ENCODE measurements at regions not wholly inside any gene's neighbourhood (a gene's known extent, or its start where the extent isn't known, plus 50 kb on each side); places are given as distances from the start of the nearest gene placed in this dataset.

- Histone ChIP-seq H2BK5ac (ENCODE audit: low read depth, low read length, poor library complexity) (no peak overlapping the region), H4K12ac (ENCODE audit: low read depth, low read length) (no peak overlapping the region), H2BK120ac (ENCODE audit: insufficient read depth, low read length, poor library complexity) (no peak overlapping the region), H3K27me3 (ENCODE audit: insufficient read depth, low read length) (no peaks in the 10 kb centered on the region), H3K23ac (ENCODE audit: low read length) (peak overlapping the region; percentile 58), H3K27ac (ENCODE audit: low read depth, low read length) (no peak overlapping the region), H3K4ac (ENCODE audit: low read depth, low read length) (no peak overlapping the region), H3K18ac (ENCODE audit: low read length) (no peak overlapping the region), H4K91ac (ENCODE audit: low read depth, low read length) (no peak overlapping the region), H2AK5ac (ENCODE audit: low read length) (no peak overlapping the region), H3K9ac (ENCODE audit: low read length) (no peak overlapping the region), H3K79me1 (ENCODE audit: low read length) (no peaks in the 10 kb centered on the region), H3K9me3 (ENCODE audit: insufficient read depth, low read depth, low read length) (no peaks in the 10 kb centered on the region), H2BK12ac (ENCODE audit: low read length) (no peak overlapping the region), H4K8ac (ENCODE audit: low read depth, low read length) (no peak overlapping the region), H2AFZ (ENCODE audit: insufficient read depth, low read length, poor library complexity) (no peak overlapping the region), H3K79me2 (ENCODE audit: control insufficient read depth, insufficient read depth, low read length, poor library complexity) (no peaks in the 10 kb centered on the region), H3K4me2 (ENCODE audit: low read length) (no peak overlapping the region), H3K36me3 (ENCODE audit: control insufficient read depth in 1 of 2, insufficient read depth in 2 of 2, low read length in 2 of 2) (no peaks in the 10 kb centered on the region), H3K4me3 (ENCODE audit: low read depth, low read length) (no peak overlapping the region), H3K4me1 (ENCODE audit: control insufficient read depth in 1 of 2, insufficient read depth in 2 of 2, low read length in 2 of 2) (no peaks in the 10 kb centered on the region), H3K14ac (ENCODE audit: low read length) (no peak overlapping the region)
- no CpG with 5 or more reads among the region's 4 CpGs for WGBS (ENCODE audit: extremely low coverage, insufficient coverage, insufficient read length)
- DNase-seq, result no peak
Observed at GRCh38 chr3:22469995-22470394, 719.0 kb upstream of the ZNF385D start.

GRCh38 chr3:22471557-22471956 is 720.5 kb upstream of the ZNF385D start:
- H3K36me3 ChIP-seq (ENCODE audit: control insufficient read depth in 1 of 2, insufficient read depth in 2 of 2, low read length in 2 of 2), result no peaks in the 10 kb centered on the region
- H4K8ac ChIP-seq (ENCODE audit: low read depth, low read length), result no peak overlapping the region
- H4K91ac ChIP-seq (ENCODE audit: low read depth, low read length), result no peak overlapping the region
- no peak overlapping the region for H3K4me3 ChIP-seq (ENCODE audit: low read depth, low read length)
- no peak overlapping the region for H3K18ac ChIP-seq (ENCODE audit: low read length)
- H2BK12ac ChIP-seq (ENCODE audit: low read length), result no peak overlapping the region
- H3K27ac ChIP-seq (ENCODE audit: low read depth, low read length), result no peak overlapping the region
- H2AK5ac ChIP-seq (ENCODE audit: low read length), result no peak overlapping the region
- no peak overlapping the region for H3K4ac ChIP-seq (ENCODE audit: low read depth, low read length)
- H3K4me1 ChIP-seq (ENCODE audit: control insufficient read depth in 1 of 2, insufficient read depth in 2 of 2, low read length in 2 of 2), result no peaks in the 10 kb centered on the region
- H3K27me3 ChIP-seq (ENCODE audit: insufficient read depth, low read length), result no peaks in the 10 kb centered on the region
- no peak overlapping the region for H2BK120ac ChIP-seq (ENCODE audit: insufficient read depth, low read length, poor library complexity)
- H2AFZ ChIP-seq (ENCODE audit: insufficient read depth, low read length, poor library complexity), result no peak overlapping the region
- H3K9ac ChIP-seq (ENCODE audit: low read length), result no peak overlapping the region
- no peak overlapping the region for H3K14ac ChIP-seq (ENCODE audit: low read length)
- no peak overlapping the region for H3K4me2 ChIP-seq (ENCODE audit: low read length)
- no CpG with 5 or more reads among the region's 4 CpGs for WGBS (ENCODE audit: extremely low coverage, insufficient coverage, insufficient read length)
- no peaks in the 10 kb centered on the region for H3K9me3 ChIP-seq (ENCODE audit: insufficient read depth, low read depth, low read length)
- H3K79me1 ChIP-seq (ENCODE audit: low read length), result no peaks in the 10 kb centered on the region
- no peak overlapping the region for H4K12ac ChIP-seq (ENCODE audit: low read depth, low read length)
- no peaks in the 10 kb centered on the region for H3K79me2 ChIP-seq (ENCODE audit: control insufficient read depth, insufficient read depth, low read length, poor library complexity)
- no peak overlapping the region for H2BK5ac ChIP-seq (ENCODE audit: low read depth, low read length, poor library complexity)
- H3K23ac ChIP-seq (ENCODE audit: low read length), result no peak overlapping the region
- DNase-seq, result no peak

DNA sequence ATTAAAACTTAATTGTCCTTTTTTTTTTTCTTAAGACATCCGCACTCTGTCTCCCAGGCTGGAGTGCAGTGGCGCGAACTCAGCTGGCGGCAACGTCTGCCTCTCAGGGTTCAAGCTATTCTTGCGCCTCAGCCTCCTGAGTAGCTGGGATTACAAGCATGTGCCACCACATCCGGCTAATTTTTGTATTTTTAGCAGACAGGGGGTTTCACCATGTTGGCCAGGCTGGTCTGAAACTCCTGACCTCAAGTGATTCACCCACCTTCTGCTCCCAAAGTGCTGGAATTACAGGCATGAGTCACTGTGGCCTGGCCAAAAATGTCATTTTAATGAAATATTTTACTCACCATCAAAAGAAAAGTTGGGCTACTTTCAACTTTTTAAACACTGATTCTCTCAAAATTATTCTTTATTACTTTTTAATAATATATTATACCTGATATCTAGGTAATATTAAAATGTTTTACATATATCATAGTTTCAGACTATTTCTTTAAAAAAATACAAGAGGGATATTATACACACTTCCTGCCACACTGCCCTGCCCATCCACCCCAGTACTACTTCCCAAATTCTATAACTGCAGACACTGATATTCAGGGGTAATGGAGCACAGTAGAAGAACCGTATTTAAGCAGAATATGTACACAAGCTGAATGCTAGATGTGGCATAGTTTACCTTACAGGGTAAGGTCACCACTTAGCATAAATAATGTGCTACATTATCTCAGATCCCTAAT is 723.9 kb upstream of the ZNF385D start:
- Histone ChIP-seq H4K91ac (ENCODE audit: low read depth, low read length) (no peak overlapping the region), H3K4ac (ENCODE audit: low read depth, low read length) (no peak overlapping the region), H3K23ac (ENCODE audit: low read length) (no peak overlapping the region), H3K27me3 (ENCODE audit: insufficient read depth, low read length) (no peaks in the 10 kb centered on the region), H2AFZ (ENCODE audit: insufficient read depth, low read length, poor library complexity) (no peak overlapping the region), H3K79me2 (ENCODE audit: control insufficient read depth, insufficient read depth, low read length, poor library complexity) (no peaks in the 10 kb centered on the region), H3K18ac (ENCODE audit: low read length) (no peak overlapping the region), H3K9ac (ENCODE audit: low read length) (no peak overlapping the region), H3K27ac (ENCODE audit: low read depth, low read length) (no peak overlapping the region), H2BK120ac (ENCODE audit: insufficient read depth, low read length, poor library complexity) (no peak overlapping the region), H3K9me3 (ENCODE audit: insufficient read depth, low read depth, low read length) (no peaks in the 10 kb centered on the region), H4K12ac (ENCODE audit: low read depth, low read length) (no peak overlapping the region), H2AK5ac (ENCODE audit: low read length) (no peak overlapping the region), H2BK5ac (ENCODE audit: low read depth, low read length, poor library complexity) (no peak overlapping the region), H2BK12ac (ENCODE audit: low read length) (no peak overlapping the region), H3K4me3 (ENCODE audit: low read depth, low read length) (no peak overlapping the region), H3K79me1 (ENCODE audit: low read length) (no peaks in the 10 kb centered on the region), H3K14ac (ENCODE audit: low read length) (no peak overlapping the region), H3K36me3 (ENCODE audit: control insufficient read depth in 1 of 2, insufficient read depth in 2 of 2, low read length in 2 of 2) (no peaks in the 10 kb centered on the region), H3K4me1 (ENCODE audit: control insufficient read depth in 1 of 2, insufficient read depth in 2 of 2, low read length in 2 of 2) (no peaks in the 10 kb centered on the region), H3K4me2 (ENCODE audit: low read length) (no peak overlapping the region), H4K8ac (ENCODE audit: low read depth, low read length) (no peak overlapping the region)
- no CpG with 5 or more reads among the region's 8 CpGs for WGBS (ENCODE audit: extremely low coverage, insufficient coverage, insufficient read length)
- peak in 1 of 2 donors; percentile 3 for DNase-seq

DNA sequence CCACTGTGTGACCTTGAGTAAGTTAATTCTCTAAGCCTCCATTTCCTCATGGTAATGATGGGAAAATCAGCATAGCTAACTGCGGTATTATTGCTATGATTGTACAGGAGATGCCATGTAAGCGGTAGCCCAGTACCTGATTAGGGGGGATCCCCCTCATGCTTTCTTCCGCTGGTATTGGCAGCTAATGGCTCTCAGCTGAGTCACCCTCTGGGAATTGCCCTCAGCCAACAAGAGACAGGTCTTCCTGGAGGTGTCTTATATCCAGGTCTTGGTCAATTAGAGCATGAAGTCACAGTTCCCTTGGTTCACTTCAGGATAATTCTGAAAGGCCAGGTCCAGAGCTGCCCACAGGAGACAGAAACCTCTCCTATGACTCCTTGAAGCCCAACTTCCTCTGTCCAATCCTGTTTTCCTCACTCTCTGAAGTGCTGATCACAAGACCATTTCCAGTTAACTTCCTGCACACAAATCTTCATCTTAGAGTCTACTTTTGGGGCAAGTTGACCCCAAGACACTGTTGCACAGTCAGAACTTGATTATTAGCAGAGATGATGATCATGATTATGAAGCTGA is 724.7 kb upstream of the ZNF385D start:
- Histone ChIP-seq H3K27me3 (ENCODE audit: insufficient read depth, low read length) (no peaks in the 10 kb centered on the region), H4K12ac (ENCODE audit: low read depth, low read length) (no peak overlapping the region), H3K4me3 (ENCODE audit: low read depth, low read length) (no peak overlapping the region), H2BK5ac (ENCODE audit: low read depth, low read length, poor library complexity) (no peak overlapping the region), H3K79me2 (ENCODE audit: control insufficient read depth, insufficient read depth, low read length, poor library complexity) (no peaks in the 10 kb centered on the region), H2AFZ (ENCODE audit: insufficient read depth, low read length, poor library complexity) (no peak overlapping the region), H3K9ac (ENCODE audit: low read length) (no peak overlapping the region), H3K9me3 (ENCODE audit: insufficient read depth, low read depth, low read length) (no peaks in the 10 kb centered on the region), H3K14ac (ENCODE audit: low read length) (no peak overlapping the region), H2AK5ac (ENCODE audit: low read length) (no peak overlapping the region), H3K23ac (ENCODE audit: low read length) (no peak overlapping the region), H2BK12ac (ENCODE audit: low read length) (no peak overlapping the region), H3K18ac (ENCODE audit: low read length) (no peak overlapping the region), H4K91ac (ENCODE audit: low read depth, low read length) (no peak overlapping the region), H3K36me3 (ENCODE audit: control insufficient read depth in 1 of 2, insufficient read depth in 2 of 2, low read length in 2 of 2) (no peaks in the 10 kb centered on the region), H3K27ac (ENCODE audit: low read depth, low read length) (no peak overlapping the region), H2BK120ac (ENCODE audit: insufficient read depth, low read length, poor library complexity) (no peak overlapping the region), H4K8ac (ENCODE audit: low read depth, low read length) (no peak overlapping the region), H3K4me2 (ENCODE audit: low read length) (no peak overlapping the region), H3K4me1 (ENCODE audit: control insufficient read depth in 1 of 2, insufficient read depth in 2 of 2, low read length in 2 of 2) (no peaks in the 10 kb centered on the region), H3K4ac (ENCODE audit: low read depth, low read length) (no peak overlapping the region), H3K79me1 (ENCODE audit: low read length) (no peaks in the 10 kb centered on the region)
- no CpG with 5 or more reads among the region's 3 CpGs for WGBS (ENCODE audit: extremely low coverage, insufficient coverage, insufficient read length)
- no peak for DNase-seq
